GM19463 (cell line): ENCODE measurements at regions not wholly inside any gene's neighbourhood (a gene's known extent, or its start where the extent isn't known, plus 50 kb on each side); places are given as distances from the start of the nearest gene placed in this dataset.
"Not testable (repeated sequence)": the region's sequence is repeated elsewhere in the genome, so short reads cannot be mapped to it uniquely, and the experiment has no call there.

ENCODE experiments used
- ATAC-seq: cut with Tn5 transposase; IDR thresholded peaks from one replicate; pipeline ENCODE4 v1.9.1; 2021; ENCODE audit warnings: mild to moderate bottlenecking, moderate library complexity; ENCODE audit not compliant: unreplicated experiment

DNA sequence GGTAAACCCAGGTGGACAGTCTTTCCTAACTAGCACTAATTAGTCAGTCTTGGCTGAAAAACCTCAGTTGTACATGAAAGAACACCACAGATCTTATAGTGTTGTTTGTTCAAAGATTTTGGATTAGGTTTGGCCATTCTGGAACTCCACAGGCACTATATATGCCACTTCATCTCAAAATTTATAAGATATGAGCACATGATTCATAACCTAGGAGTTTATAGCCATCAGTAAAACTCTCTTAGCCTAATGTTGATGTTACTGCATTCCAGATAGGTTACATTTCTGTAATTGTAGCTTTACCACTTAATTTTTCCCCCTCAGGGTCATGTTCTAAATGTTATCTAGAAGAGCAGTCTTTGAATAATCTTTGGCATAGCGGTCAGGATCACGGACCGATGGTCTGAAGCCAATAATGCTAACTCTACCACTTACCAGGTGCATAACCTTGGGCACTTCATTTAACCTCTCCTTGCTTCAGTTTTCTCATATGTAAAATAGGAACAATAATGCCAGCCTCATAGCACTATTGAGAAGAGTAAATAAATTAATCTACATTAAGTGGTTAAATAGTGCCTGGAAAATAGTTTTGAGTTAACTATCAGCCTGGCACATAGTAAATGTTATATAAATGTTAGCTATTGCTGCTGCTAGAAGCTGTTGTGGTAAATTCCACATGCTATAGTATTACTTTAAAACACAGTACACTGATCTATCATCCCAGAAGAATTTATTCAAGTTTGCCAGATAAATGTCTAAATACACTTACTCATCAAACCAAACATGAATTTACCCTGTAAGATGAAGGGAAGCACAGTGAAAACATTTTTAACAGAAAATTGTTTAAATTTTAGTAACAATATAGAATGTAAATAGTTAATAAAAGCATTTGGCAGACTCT is 743.9 kb downstream of the NR2F1-AS1 start:
- no peak for ATAC-seq

- ATAC-seq = no peak
Observed at GRCh38 chr5:92835712-92836111, 745.3 kb downstream of the NR2F1-AS1 start.

GRCh38 chr5:92823551-92823950 is 757.5 kb downstream of the NR2F1-AS1 start:
- ATAC-seq = not testable (repeated sequence)

GRCh38 chr5:92822183-92822582 is 758.8 kb downstream of the NR2F1-AS1 start:
- no peak for ATAC-seq

DNA sequence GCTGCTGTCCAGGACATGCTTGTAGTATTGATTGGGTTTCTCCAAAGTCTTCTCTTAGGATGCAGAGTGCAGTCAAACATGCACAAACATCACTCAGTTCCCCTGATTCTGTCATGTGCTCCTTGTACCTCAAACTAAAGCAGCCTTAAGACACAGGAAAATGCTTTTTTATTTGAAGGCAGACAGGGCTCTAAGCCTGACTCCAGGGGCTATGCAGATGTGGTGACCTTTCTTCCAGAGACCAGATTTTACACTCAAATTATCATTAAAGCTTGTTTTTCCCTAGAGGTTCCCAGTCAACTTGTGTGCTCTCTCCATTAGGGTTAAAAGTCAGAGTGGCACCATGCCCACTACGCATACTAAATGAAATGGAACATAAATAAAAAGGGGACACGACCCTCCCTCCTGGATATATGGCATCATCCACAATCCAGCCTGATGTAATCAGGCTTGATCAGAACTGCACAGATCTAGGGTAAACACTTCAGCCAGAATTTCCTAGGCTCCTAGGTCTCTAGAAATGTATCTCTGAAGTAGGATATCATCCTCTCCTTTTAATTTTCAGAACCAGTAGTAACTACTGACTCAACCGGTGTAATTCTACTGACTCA is 771.1 kb downstream of the NR2F1-AS1 start:
- no peak for ATAC-seq

DNA sequence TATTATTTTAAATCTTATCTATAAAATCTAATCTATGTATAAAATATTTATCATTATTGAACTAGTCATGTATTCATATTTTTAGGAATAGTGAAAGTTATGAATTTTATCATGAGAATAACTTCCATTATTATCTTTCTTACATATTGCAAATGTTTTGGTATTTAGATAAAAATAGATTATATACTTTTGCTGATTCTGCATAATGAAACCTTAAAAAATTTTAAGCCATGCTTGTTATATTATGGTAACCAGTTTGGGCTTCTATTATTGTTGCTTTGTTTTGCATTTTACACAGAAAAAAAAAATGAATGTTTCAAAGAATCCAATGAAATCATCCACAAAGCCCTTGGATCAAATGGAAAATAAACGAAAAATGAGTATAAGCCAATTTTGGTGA is 772.5 kb downstream of the NR2F1-AS1 start:
- no peak for ATAC-seq

- ATAC-seq = no peak
Observed at GRCh38 chr5:92807085-92807484, 773.9 kb downstream of the NR2F1-AS1 start.

DNA sequence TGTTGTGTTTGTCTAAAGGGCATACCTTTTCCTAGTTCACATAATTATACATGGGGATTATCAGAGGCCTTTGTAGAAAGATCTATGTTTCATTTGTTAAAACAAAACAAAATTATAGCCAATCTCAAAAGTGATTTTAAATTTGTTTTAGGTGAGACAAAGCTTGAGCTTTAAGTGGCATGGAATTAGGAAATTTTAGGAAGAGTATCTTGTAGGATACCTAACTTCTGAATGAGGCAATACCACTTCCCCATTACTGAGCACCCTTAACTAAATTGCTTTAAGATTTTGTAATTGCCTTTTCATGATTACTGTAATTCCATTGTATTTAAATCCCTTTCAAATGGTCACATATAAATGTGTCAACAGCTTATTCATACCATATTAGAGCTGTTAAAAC is 775.6 kb downstream of the NR2F1-AS1 start:
- ATAC-seq = no peak

DNA sequence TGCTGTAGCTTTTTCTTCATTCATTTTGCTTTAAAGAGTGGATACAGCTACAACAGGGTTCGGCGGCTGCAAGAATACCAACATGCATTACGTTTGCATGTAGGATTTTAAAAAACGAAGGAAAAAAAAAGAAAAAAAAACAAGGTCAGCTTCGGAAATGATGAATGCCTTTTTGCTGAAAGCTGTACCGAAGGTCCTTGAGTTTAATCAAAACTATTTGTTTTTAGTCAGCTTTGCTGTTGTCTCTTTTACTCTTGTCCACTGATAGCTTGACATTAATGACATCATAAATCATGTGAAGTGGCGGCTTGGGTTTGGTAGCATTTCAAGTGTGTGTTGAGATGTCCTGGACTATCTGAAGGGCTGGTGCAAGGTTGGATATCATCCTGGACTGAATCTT is 779.1 kb downstream of the NR2F1-AS1 start:
- ATAC-seq = no peak

DNA sequence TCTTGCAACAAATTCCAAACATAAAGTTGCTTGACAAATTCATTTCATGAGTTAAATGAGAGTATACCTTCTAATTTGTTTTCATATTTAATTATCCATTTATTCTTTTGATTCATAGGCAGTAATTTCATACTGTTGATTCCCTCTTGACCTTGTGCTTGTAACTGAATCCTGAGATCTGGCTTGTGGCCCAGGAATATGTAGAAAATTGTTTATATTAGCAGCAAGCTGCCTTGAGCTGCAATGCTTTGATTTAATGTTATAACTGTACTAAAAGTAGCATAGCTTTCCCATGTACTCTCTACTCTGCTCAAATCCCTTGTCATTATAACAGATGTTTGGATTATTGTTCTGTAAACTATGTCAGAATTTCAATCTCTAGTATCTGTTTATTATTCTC is 780.7 kb downstream of the NR2F1-AS1 start:
- no peak for ATAC-seq

DNA sequence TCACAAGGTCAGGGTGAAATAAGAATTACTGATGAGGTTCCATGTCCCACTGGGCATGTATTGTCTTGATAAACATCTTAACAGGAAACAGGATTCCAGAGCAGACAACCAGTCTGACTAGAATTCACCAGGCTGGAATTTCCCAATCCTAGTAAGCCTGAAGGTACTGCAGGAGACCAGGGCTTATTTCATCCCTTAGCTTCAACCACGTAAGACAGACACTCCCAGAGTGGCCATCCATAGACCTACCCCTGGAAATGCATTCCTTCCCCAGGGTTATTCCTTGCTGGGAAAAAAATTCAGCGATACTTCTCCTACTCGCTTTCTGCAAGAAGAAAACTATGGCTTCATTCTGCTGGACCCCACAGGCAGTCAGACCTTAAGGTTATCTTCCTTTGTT is 785.4 kb downstream of the NR2F1-AS1 start:
- ATAC-seq = no peak

DNA sequence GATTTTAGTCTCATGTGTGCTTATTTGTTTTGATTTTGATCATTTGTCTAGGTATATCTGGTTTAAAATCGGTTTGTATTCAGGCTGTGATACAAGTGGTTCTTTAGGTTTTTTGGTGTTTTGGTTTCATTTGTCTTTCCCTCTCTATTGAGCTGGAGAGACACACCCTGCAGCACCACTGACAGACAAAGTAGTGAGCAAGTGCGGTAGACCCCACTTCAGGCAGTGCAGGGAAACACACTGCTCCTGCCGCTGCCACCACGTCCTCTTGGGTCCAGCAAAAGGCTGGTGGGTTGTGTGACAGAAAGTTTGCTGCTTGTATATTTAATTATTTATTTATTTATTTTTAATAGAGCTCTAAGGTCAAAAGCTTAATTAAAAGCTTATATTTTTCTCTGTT is 801.0 kb downstream of the NR2F1-AS1 start:
- ATAC-seq = no peak

- no peak for ATAC-seq
Observed at GRCh38 chr5:92779536-92779935, 801.5 kb downstream of the NR2F1-AS1 start.

DNA sequence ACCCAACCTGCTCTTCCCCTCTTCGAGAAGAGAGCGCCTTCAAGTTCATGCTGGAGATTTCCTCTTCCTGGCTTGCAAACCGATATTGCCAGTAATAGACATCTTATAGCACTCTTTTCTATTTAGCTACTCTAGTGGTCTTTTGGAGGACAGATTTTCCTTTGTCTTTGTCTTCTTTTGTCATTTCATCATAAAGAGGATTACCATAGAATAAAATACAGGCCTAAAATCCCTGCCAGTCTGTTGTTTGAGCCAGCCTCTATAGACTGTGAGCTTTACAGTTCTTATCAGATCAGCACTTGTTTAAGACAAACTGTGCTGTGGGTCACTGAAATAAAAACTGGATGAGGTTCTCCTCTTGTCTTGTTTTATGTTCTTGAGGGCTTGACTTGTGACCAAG is 802.8 kb downstream of the NR2F1-AS1 start:
- no peak for ATAC-seq

DNA sequence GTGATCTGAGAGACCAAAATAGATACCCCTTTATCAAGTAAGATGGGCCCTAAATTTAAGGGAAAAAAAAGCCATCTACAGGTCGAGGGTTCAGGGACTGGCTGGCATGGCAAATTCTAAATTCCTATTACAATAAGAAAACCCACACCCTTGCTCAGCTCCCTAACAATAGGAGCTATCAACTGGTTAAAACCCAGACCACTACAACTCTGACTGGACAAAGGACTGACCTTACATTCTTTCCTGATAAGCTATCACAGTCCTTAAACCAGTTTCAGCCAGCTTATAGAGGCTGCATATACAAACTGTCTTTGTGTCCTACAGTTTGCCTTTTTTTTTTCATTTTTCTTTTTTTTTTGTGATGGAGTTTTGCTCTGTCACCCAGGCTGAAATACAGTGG is 803.6 kb downstream of the NR2F1-AS1 start:
- ATAC-seq = no peak

- ATAC-seq = no peak
Observed at GRCh38 chr5:92775711-92776615, 805.1 kb downstream of the NR2F1-AS1 start.

GRCh38 chr5:92769978-92770377 is 811.0 kb downstream of the NR2F1-AS1 start:
- ATAC-seq = no peak

DNA sequence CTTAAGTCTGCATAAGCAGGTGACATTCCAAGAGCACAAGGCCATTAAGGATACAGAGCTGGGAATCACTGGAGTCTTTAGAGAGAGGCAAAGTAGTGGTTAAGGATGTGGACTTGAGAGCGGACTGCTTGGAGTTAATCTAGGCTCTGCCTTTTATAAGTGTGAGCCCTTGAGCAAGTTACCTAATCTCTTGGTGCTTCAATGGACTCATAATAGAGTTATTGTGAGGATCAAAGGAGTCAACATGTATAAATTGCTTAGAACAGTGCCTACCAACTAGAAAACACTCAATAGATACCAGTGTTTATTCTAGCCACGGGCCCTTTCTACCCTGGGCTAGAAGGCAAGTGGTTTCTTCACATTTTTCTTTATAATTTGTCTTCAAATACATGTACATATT is 819.4 kb downstream of the NR2F1-AS1 start:
- no peak for ATAC-seq

DNA sequence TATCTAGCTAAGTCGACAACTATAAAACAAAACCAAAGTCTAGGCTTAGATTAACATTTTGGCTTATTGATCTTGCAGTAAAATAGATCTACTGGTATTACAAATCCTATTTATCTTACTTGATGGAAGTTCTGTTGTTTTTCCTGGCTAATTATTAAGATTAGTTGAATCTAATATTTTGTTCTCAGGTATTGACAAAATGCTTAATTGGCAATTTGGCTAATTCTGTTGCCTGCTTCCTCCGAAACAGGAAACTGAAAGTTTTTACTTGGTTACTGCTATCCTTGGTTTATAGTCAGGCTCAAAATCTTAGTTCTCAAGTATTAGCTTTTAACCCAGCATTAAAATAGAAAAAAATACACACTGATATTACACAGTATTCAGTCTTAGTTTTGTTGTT is 820.5 kb downstream of the NR2F1-AS1 start:
- ATAC-seq = no peak

DNA sequence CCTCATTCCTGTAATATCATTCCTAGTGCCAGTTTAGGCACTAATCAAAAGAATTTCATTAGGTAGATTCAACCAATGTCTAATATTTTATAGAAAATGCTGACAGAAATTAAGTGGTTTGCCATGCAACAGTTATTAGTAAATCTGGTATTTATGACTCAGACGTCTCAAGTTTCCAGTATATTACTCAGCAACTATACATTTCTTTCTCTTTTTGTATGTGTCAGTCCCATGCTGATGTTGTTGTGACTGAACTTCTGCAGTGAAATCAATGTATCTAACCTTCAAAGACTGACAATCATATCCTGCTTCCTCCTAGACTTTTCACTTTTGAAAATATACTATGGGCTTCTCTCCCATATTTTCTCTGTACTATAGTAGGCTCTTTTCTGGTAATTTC is 822.5 kb downstream of the NR2F1-AS1 start:
- ATAC-seq = no peak

DNA sequence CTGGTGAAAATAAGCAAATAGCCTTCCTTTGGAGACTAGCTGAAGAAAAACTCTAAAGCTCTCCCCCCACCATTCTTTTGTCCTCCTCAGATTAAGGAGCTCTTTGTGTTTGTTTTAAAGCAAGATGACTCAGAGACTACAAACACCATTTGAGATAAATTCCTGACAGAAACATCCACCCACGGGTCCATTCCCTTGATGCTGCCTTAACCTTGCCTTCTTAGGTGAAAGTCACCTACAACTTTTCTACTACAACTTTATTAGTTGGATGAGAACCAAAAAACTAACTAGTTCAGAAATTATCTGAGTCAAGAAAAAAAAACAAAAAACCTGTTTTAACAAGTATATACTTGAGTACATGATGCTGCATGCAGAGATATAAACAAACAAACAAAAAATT is 831.1 kb downstream of the NR2F1-AS1 start:
- no peak for ATAC-seq
